T-helper 1 cell treated with Interleukin-12 subunit alpha and Interleukin-12 subunit beta and Interleukin-4 antibody, amounts not matched to agents 30 ng/mL and 1 ng/mL, for 36 hours (primary cell): ENCODE measurements at regions not wholly inside any gene's neighbourhood (a gene's known extent, or its start where the extent isn't known, plus 50 kb on each side); places are given as distances from the start of the nearest gene placed in this dataset.
"Not testable (repeated sequence)": the region's sequence is repeated elsewhere in the genome, so short reads cannot be mapped to it uniquely, and the experiment has no call there.

Experiments
- intact Hi-C: fragments of 100-400 bp; cut with micrococcal nuclease; formaldehyde crosslinking; loops from one replicate; pipeline ENCODE4 v1.15.1; 2024

GRCh38 chr5:85648495-85648894 lies 969.2 kb upstream of the COX7C start:
- intact Hi-C loops, result no loop called here

GRCh38 chr5:85651731-85652130 lies 966.0 kb upstream of the COX7C start:
- intact Hi-C loops, result no loop called here

DNA sequence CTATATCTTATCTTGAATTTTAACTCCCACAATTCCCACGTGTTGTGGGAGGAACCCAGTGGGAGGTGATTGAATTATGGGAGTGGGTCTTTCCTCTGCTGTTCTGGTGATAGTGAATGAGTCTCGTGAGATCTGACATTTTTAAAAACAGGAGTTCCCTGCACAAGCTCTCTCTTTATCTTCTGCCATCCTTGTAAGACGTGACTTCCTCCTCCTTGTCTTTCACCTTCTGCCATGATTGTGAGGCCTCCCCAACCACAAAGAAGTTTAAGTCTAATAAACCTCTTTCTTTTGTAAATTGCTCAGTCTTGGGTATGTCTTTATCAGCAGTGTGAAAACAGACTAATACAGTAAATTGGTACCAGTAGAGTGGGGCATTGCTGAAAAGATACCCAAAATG lies 963.6 kb upstream of the COX7C start:
- intact Hi-C loops, result not testable (repeated sequence)

DNA sequence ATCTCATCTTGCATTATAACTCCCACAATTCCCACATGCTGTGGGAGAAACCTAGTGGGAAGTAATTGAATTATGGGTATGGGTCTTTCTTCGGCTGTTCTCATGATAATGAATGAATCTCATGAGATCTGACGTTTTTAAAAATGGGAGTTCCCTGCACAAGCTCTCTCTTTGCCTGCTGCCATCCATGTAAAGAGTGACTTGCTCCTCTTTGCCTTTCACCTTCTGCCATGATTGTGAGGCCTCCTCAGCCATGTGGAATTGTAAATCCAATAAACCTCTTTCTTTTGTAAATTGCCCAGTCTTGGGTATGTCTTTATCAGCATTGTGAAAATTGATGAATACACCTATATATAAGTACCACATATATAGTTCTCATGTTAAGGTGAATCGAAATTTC lies 961.7 kb upstream of the COX7C start:
- intact Hi-C loops, result no loop called here

- intact Hi-C loops, result not testable (repeated sequence)
Measured at GRCh38 chr5:85657328-85657727, 960.4 kb upstream of the COX7C start.

DNA sequence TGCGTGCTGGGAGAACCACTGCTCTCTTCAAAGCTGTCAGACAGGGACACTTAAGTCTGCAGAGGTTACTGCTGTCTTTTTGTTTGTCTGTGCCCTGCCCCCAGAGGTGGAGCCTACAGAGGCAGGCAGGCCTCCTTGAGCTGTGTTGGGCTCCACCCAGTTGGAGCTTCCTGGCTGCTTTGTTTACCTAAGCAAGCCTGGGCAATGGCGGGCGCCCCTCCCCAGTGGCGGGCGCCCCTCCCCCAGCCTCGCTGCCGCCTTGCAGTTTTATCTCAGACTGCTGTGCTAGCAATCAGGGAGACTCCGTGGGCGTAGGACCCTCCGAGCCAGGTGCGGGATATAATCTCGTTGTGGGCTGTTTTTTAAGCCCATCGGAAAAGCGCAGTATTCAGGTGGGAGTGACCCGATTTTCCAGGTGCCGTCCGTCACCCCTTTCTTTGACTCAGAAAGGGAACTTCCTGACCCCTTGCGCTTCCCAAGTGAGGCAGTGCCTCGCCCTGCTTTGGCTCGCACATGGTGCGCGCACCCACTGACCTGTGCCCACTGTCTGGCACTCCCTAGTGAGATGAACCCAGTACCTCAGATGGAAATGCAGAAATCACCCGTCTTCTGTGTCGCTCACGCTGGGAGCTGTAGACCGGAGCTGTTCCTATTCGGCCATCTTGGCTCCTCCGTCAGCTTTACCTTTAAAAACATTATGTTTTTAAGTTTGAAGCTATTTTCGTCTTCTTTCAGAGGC lies 954.6 kb upstream of the COX7C start:
- intact Hi-C loops, result not testable (repeated sequence)

DNA sequence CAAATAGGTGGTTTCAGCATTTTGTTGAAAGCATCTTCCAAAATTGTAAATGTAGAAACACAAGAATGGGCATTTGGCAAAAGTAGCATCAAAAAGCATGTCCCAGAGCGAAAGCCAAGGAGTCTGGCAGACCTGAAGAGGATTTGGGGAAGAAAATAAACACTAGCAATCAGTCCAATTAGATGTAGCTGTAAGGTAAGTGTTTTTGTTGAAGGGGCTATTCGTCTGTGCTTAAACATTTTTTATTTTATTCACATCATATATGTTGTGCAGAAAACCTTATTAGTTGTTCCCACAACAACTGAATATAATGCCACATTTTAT lies 954.1 kb upstream of the COX7C start:
- intact Hi-C loops, result no loop called here

DNA sequence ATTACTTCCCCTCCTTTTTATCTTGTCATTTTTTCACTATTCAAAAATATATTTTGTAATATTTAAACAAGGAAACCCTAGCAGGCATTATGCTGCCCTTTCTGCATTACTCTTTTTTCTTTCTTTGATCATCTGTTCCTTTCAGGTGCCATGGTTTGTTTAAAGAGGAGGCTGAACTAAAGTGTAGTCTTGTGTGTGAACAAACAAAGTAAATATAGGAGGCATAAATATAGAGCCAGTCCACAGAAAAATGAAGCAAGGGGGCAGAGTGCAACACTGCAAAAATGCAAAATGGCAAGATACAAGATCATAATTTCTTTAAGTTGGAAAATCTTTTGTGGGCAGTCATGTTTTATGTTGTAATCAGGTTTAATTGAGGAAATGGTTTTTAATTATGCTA lies 947.3 kb upstream of the COX7C start:
- intact Hi-C loops, result loop anchor here (10.0 kb wide), 1 partner anchor 46 kb away; no protein-coding TSS in a partner anchor

GRCh38 chr5:85671223-85671970 lies 946.3 kb upstream of the COX7C start:
- intact Hi-C loops, result loop anchor here (10.0 kb wide), 1 partner anchor 47 kb away; no protein-coding TSS in a partner anchor

DNA sequence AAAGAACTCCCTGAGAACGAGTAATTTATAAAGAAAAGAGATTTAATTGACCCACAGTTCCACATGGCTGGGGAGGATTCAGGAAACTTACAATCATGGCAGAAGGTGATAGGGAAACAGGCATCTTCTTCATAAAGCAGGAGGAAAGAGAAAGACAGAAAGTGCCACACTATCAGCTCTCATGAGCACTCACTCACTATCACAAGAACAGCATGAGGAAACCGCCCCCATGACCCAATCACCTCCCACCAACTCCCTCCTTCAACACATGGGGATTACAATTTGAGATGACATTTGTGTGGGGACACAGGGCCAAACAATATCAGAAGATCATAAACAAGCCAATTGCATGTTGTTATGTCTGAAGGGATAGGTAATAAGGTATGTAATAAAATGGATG lies 935.9 kb upstream of the COX7C start:
- intact Hi-C loops, result no loop called here

DNA sequence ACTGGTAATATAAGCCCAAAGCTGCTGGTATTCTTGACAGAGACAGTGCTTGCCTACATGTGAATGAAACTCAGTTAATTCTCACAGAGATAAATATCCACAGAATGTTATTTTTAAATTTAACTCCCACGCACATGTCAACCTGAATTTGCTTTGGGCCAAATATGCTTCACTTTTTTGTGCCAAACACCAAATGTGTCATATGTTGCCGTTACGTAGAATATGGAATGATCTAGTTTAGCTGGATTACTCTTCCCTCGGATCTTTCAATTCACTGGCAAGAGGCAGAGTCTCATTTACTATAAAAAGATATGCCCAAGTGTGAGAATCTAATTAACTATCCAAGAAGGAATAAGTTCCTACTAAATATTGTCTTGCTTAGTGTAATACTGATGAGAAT lies 933.4 kb upstream of the COX7C start:
- intact Hi-C loops, result no loop called here

- intact Hi-C loops, result no loop called here
Measured at GRCh38 chr5:85703296-85703695, 914.4 kb upstream of the COX7C start.

GRCh38 chr5:85709728-85710127 lies 908.0 kb upstream of the COX7C start:
- intact Hi-C loops, result no loop called here

DNA sequence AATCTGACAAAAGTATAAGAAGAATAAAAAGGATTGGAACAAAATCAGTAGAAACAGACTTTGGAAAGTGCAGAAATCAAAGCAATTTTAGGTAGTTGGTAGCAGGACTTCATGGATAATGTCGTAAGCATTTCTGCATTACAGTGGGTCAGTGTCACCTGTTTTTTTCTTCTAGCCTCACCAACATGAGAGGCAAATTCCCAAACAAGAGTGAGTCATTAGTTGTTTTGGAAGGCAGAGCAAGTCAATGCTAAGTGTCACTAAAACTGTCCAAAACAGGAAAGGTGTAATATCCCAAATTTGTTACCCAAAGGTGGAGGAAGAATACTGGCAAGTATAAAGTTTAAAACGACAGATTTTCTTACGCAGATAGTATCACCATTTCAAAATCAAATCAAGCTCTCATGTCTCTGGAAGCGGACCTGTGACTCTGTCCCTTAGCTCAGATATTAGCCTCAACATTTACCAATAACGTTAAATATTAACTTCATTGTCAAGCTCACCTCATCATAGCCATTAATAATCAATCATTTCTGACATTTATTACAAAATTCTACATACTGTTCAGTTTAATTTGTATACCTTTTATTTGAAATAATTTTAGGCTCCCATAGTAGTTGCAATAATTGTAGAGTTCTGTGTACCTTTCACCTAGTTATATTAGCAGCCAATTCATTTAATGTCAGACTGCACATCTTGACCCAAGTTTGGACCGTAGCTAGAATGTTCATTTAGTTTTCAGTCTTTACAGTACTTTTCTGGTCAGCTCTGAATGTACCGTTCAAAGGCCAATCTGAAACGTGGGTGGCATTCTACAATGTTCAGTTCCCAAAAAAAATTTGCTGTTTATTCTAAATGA lies 901.2 kb upstream of the COX7C start:
- intact Hi-C loops, result no loop called here

GRCh38 chr5:85717203-85717563 lies 900.6 kb upstream of the COX7C start:
- intact Hi-C loops, result no loop called here

DNA sequence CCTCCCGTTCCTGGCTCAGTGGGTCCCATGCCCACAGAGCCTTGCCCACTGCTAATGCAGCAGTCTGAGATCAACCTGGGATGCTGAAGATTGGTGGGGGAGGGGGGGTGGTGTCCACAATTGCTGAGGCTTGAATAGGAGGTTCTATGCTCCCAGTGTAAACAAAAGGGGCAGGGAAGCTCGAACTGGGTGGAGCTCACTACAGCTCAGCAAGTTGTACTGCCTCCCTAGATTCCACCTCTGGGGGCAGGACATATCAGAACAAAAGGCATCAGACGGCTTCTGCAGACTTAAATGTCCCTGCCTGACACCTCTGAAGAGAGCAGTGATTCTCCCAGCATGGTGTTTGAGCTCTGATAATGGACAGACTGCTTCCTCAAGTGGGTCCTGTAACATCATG lies 885.6 kb upstream of the COX7C start:
- intact Hi-C loops, result no loop called here

DNA sequence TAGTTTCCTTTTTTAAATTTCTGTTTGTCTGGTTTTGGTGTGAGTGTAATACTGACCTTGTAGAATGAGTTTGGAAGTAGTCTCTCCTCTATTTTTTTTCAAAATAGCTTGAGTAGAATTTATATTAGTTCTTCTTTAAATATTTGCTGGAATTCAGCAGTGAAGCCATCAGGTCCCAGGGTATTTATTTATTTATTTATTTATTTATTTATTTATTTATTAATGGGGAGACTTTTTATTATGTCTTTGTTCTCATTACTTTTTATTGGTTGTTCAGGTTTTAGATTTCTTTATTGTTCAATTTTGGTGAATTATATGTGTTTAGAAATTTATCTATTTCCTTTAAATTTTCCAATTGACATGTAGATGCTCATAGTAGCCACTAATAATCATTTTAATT lies 875.8 kb upstream of the COX7C start:
- intact Hi-C loops, result no loop called here

DNA sequence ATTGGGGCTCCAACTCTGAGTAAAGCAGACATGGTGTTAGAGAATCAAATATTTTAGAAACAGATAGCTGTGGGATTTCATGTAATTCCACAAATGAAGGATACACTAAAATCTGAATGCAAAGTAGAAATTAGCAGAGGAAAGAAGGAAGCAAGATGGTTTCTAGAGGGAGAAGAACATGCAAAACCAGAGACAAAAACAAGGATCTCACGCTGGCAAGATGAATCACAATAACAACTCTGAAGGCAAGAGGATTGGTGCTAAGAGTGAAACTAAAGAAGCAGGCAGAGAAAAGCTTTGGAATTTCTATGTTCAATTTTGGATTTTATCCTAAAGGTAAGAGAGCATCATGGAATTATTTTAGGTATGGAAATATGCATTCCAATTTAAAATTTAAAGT lies 857.2 kb upstream of the COX7C start:
- intact Hi-C loops, result no loop called here

GRCh38 chr5:85769347-85769746 lies 848.4 kb upstream of the COX7C start:
- intact Hi-C loops, result no loop called here

GRCh38 chr5:85784746-85785145 lies 833.0 kb upstream of the COX7C start:
- intact Hi-C loops, result no loop called here

DNA sequence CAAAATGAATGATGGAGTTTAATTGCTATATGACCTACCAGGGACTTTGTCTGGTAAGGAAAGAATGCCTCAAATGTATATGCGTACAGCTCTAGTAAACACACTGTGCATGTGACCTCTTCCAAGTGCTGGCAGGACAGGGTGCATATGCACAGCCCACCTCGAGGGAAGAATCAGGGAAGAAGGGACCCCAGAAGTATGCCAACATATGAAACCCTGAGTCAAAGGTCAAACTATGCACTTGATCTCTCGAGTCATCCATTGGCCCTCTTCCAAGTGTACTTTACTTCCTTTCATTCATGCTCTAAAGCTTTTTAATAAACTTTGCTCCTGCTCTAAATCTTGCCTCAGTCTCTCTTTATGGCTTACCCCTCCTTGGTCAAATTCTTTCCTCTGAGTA lies 804.6 kb upstream of the COX7C start:
- intact Hi-C loops, result no loop called here

DNA sequence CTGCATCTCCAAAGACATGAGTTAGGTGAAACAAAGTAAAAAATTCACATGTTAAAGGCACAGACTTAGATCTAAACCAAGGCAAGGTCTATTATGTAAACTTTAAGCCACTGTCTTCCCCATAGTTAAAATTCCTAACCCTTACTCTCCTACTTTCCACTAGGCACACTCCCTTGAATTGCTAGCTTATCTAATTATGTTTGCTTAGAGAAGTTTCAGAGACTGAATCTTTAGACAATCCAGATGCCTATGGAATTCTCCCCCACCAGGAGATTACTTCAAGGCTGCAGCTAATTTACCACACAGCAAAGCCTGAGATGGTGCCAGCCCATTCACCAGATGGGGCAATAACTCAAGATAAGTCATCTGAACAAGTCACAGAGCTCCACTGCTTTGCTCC lies 803.1 kb upstream of the COX7C start:
- intact Hi-C loops, result no loop called here
